GM12878 (cell line): ENCODE measurements at regions not wholly inside any gene's neighbourhood (a gene's known extent, or its start where the extent isn't known, plus 50 kb on each side); places are given as distances from the start of the nearest gene placed in this dataset.

Source experiments
- ATAC-seq: fragments of 200-7000 bp; cut with Tn5 transposase; 3 replicates; pipeline ENCODE4 v1.9.1; 2020; ENCODE audit warnings: mild to moderate bottlenecking, moderate library complexity
- BruUV-seq: library from RNA; stranded (reverse); fragments of 400-500 nt; replicated peaks from 2 replicates; lab custom pipeline; 2021; lab: Mats Ljungman, UMichigan
- CTCF ChIA-PET: fragments of 300-600 bp; sonication (Branson Sonifier 250); formaldehyde crosslinking; extraction: SDS; loops from one replicate; lab custom pipeline; 2021; ENCODE audit warnings: inconsistent platforms; lab: Yijun Ruan, JAX
- POLR2A ChIA-PET: fragments of 350-600 bp; formaldehyde crosslinking; extraction: SDS; loops from one replicate; lab custom pipeline; 2021; ENCODE audit warnings: inconsistent platforms; lab: Charles Lee
- RAD21 ChIA-PET: fragments of 300-600 bp; sonication (Branson Sonifier 250); formaldehyde crosslinking; loops from one replicate; lab custom pipeline; 2023; ENCODE audit warnings: antibody characterized with exemption; ENCODE audit not compliant: unreplicated experiment; lab: Charles Lee
- SMC1A ChIA-PET: fragments of 300-600 bp; sonication (Branson Sonifier 250); formaldehyde crosslinking; loops from one replicate; lab custom pipeline; 2023; ENCODE audit not compliant: unreplicated experiment, uncharacterized antibody; lab: Charles Lee
- DNase-seq: peaks from one replicate; pipeline ENCODE4 v3.0.0-alpha.2; 2011; ENCODE audit warnings: low read depth, low spot score
- FAIRE-seq: peaks from 3 replicates; lab custom pipeline; 2011; peaks lifted over from hg19 to GRCh38; lab: Jason Lieb, UNC
- H2AFZ ChIP-seq: 2 replicates; pipeline ENCODE4 v1.6.0; 2011; ENCODE audit warnings: low read depth, low read length, control low read depth; ENCODE audit not compliant: control insufficient read depth
- H3K27ac ChIP-seq: 2 replicates; pipeline ENCODE4 v1.5.1; 2011; ENCODE audit warnings: control low read depth; ENCODE audit not compliant: control insufficient read depth, insufficient read depth
- H3K27me3 ChIP-seq, 2 experiments: replicated peaks in 1 of 2; 2 replicates each; pipeline versions ENCODE4 v1.6.0 to v1.6.1; 2011; ENCODE audit warnings: low read length in 1 of 2; ENCODE audit not compliant: control insufficient read depth in 2 of 2, insufficient read depth in 2 of 2
- H3K36me3 ChIP-seq, 2 experiments: 2 replicates each; pipeline ENCODE4 v1.5.1; 2011; ENCODE audit warnings: low read length in 1 of 2; ENCODE audit not compliant: control insufficient read depth in 2 of 2, insufficient read depth in 2 of 2
- H3K4me1 ChIP-seq: 2 replicates; pipeline ENCODE4 v1.6.1; 2011; ENCODE audit warnings: mild to moderate bottlenecking, low read length, moderate library complexity, mixed read lengths; ENCODE audit not compliant: control insufficient read depth, insufficient read depth
- H3K4me2 ChIP-seq: 2 replicates; pipeline ENCODE4 v1.6.0; 2011; ENCODE audit warnings: control low read depth; ENCODE audit not compliant: control insufficient read depth, insufficient read depth
- H3K4me3 ChIP-seq: fragments of 200-600 bp; sonication (generic); 2 replicates; pipeline ENCODE4 v1.5.1; 2016
- H3K79me2 ChIP-seq: 2 replicates; pipeline ENCODE4 v1.6.0; 2011; ENCODE audit warnings: low read length; ENCODE audit not compliant: control insufficient read depth, insufficient read depth
- H3K9ac ChIP-seq: 2 replicates; pipeline ENCODE4 v1.8.0; 2011; ENCODE audit warnings: low read length, control low read depth, mixed read lengths; ENCODE audit not compliant: control insufficient read depth, insufficient read depth
- H3K9me3 ChIP-seq: replicated peaks from 3 replicates; pipeline ENCODE4 v1.5.1; 2011; ENCODE audit warnings: mild to moderate bottlenecking, low read length; ENCODE audit not compliant: control insufficient read depth, insufficient read depth
- H4K20me1 ChIP-seq: 2 replicates; pipeline ENCODE4 v1.6.0; 2011; ENCODE audit not compliant: control insufficient read depth, insufficient read depth
- BRCA1 ChIP-seq: IDR thresholded peaks from 2 replicates; pipeline ENCODE4 v1.6.1; 2011; ENCODE audit warnings: low read depth, low read length, improper control_type of control experiment
- MTA3 ChIP-seq: IDR thresholded peaks from 2 replicates; pipeline ENCODE4 v1.6.1; 2012; ENCODE audit warnings: low read length, inconsistent platforms, borderline replicate concordance
- MXI1 ChIP-seq: fragments of 150-350 bp; IDR thresholded peaks from 2 replicates; pipeline ENCODE4 v1.6.1; 2011; ENCODE audit warnings: low read depth, mild to moderate bottlenecking, inconsistent platforms, low read length, improper control_type of control experiment
- RUNX3 ChIP-seq: IDR thresholded peaks from 2 replicates; pipeline ENCODE4 v1.6.1; 2012; ENCODE audit warnings: low read length, inconsistent platforms
- SMARCA5 ChIP-seq: fragments of 450-650 bp; IDR thresholded peaks from 2 replicates; pipeline ENCODE4 v1.6.1; 2017; ENCODE audit warnings: mild to moderate bottlenecking
- TBL1XR1 ChIP-seq: IDR thresholded peaks from 2 replicates; pipeline ENCODE4 v1.6.1; 2012; ENCODE audit warnings: low read depth, low read length, improper control_type of control experiment
- ZNF622 ChIP-seq: fragments of 450-650 bp; IDR thresholded peaks from 2 replicates; pipeline ENCODE4 v1.6.1; 2017; ENCODE audit warnings: mild to moderate bottlenecking, inconsistent platforms
- ZZZ3 ChIP-seq: IDR thresholded peaks from 2 replicates; pipeline ENCODE4 v1.6.1; 2011; ENCODE audit warnings: low read depth; ENCODE audit not compliant: control insufficient read depth, insufficient read length
- WGBS: methylation state at CpG from one replicate; pipeline ENCODE4 v1.1.6; 2016; ENCODE audit warnings: low lambda C conversion rate; ENCODE audit not compliant: insufficient replicate concordance, insufficient coverage; ENCODE audit errors: missing lambda C conversion rate; 5-methylcytosine and 5-hydroxymethylcytosine counted together
- in situ Hi-C: fragments of 300-500 bp; cut with MboI; formaldehyde crosslinking; loops from 9 replicates; pipeline ENCODE4 v1.14.3; 2018; ENCODE audit warnings: mixed read lengths
- intact Hi-C: fragments of 100-400 bp; cut with micrococcal nuclease; formaldehyde crosslinking; loops from one replicate; pipeline ENCODE4 v1.14.2; 2022; ENCODE audit not compliant: unreplicated experiment
- TF ChIP-seq, protein P1 (sequence below): fragments of 150-350 bp; IDR thresholded peaks from 2 replicates; pipeline ENCODE4 v1.6.1; 2016; ENCODE audit warnings: low read depth, low read length
- TF ChIP-seq, protein P2 (sequence below): fragments of 150-350 bp; IDR thresholded peaks from 2 replicates; pipeline ENCODE4 v1.6.1; 2014; ENCODE audit warnings: mild to moderate bottlenecking, low read depth, low read length
- TF ChIP-seq, protein P3 (sequence below): fragments of 450-650 bp; IDR thresholded peaks from 2 replicates; pipeline ENCODE4 v1.6.1; 2018; ENCODE audit warnings: mild to moderate bottlenecking, low read depth, moderate library complexity; ENCODE audit not compliant: partially characterized antibody

DNA sequence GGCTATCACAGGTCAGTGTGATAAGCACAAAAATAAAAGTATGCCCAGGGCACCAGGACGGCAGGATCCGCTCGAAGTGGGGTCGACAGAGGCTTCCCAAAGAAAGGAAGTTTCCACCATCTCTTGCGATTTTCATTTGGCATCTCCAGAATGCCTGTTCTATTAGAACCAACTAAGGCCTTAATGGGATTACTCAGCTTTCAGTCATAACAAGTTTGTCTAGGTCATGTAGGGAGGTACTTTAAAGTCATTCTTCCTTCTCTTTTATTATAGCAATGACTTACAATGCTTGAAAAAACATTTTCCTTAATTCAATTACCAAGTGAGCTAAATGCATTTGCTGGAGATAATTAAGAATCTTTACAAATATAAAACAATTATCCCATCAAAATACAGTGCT lies 83.6 kb upstream of the DIO3 start:
- no peaks in the 10 kb centered on the region for H3K79me2 ChIP-seq
- H3K4me2 ChIP-seq = no peak overlapping the region
- H4K20me1 ChIP-seq = no peaks in the 10 kb centered on the region
- no peak overlapping the region for H3K9ac ChIP-seq
- no peak overlapping the region for H3K27ac ChIP-seq
- H2AFZ ChIP-seq = no peak overlapping the region
- in situ Hi-C loops = no loop called here
- H3K4me1 ChIP-seq = no peaks in the 10 kb centered on the region
- 33% methylated on average over 5 of the region's 5 CpGs for WGBS
- H3K36me3 ChIP-seq = no peaks in the 10 kb centered on the region
- BruUV-seq = no TSS peak
- POLR2A ChIA-PET = no interaction called here
- RAD21 ChIA-PET = no interaction called here
- no peak for ATAC-seq
- intact Hi-C loops = no loop called here
- CTCF ChIA-PET = no interaction called here
- H3K4me3 ChIP-seq = no peak overlapping the region
- SMC1A ChIA-PET = no interaction called here
- TF ChIP-seq, protein P1, sequence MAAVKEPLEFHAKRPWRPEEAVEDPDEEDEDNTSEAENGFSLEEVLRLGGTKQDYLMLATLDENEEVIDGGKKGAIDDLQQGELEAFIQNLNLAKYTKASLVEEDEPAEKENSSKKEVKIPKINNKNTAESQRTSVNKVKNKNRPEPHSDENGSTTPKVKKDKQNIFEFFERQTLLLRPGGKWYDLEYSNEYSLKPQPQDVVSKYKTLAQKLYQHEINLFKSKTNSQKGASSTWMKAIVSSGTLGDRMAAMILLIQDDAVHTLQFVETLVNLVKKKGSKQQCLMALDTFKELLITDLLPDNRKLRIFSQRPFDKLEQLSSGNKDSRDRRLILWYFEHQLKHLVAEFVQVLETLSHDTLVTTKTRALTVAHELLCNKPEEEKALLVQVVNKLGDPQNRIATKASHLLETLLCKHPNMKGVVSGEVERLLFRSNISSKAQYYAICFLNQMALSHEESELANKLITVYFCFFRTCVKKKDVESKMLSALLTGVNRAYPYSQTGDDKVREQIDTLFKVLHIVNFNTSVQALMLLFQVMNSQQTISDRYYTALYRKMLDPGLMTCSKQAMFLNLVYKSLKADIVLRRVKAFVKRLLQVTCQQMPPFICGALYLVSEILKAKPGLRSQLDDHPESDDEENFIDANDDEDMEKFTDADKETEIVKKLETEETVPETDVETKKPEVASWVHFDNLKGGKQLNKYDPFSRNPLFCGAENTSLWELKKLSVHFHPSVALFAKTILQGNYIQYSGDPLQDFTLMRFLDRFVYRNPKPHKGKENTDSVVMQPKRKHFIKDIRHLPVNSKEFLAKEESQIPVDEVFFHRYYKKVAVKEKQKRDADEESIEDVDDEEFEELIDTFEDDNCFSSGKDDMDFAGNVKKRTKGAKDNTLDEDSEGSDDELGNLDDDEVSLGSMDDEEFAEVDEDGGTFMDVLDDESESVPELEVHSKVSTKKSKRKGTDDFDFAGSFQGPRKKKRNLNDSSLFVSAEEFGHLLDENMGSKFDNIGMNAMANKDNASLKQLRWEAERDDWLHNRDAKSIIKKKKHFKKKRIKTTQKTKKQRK = no peak
- TF ChIP-seq, protein P2, sequence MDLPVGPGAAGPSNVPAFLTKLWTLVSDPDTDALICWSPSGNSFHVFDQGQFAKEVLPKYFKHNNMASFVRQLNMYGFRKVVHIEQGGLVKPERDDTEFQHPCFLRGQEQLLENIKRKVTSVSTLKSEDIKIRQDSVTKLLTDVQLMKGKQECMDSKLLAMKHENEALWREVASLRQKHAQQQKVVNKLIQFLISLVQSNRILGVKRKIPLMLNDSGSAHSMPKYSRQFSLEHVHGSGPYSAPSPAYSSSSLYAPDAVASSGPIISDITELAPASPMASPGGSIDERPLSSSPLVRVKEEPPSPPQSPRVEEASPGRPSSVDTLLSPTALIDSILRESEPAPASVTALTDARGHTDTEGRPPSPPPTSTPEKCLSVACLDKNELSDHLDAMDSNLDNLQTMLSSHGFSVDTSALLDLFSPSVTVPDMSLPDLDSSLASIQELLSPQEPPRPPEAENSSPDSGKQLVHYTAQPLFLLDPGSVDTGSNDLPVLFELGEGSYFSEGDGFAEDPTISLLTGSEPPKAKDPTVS = no peak
- TF ChIP-seq RUNX3 (no peak), ZNF622 (no peak), ZZZ3 (no peak), SMARCA5 (no peak), TBL1XR1 (no peak), BRCA1 (no peak), MTA3 (no peak), MXI1 (no peak)
- TF ChIP-seq, protein P3, sequence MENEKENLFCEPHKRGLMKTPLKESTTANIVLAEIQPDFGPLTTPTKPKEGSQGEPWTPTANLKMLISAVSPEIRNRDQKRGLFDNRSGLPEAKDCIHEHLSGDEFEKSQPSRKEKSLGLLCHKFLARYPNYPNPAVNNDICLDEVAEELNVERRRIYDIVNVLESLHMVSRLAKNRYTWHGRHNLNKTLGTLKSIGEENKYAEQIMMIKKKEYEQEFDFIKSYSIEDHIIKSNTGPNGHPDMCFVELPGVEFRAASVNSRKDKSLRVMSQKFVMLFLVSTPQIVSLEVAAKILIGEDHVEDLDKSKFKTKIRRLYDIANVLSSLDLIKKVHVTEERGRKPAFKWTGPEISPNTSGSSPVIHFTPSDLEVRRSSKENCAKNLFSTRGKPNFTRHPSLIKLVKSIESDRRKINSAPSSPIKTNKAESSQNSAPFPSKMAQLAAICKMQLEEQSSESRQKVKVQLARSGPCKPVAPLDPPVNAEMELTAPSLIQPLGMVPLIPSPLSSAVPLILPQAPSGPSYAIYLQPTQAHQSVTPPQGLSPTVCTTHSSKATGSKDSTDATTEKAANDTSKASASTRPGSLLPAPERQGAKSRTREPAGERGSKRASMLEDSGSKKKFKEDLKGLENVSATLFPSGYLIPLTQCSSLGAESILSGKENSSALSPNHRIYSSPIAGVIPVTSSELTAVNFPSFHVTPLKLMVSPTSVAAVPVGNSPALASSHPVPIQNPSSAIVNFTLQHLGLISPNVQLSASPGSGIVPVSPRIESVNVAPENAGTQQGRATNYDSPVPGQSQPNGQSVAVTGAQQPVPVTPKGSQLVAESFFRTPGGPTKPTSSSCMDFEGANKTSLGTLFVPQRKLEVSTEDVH = no peak
- DNase-seq = no peak
- no peaks in the 10 kb centered on the region for H3K27me3 ChIP-seq
- FAIRE-seq = no peak
- H3K9me3 ChIP-seq = no peaks in the 10 kb centered on the region; the same call in 2 of the 3 replicates
